K562 (cell line): ENCODE measurements at regions not wholly inside any gene's neighbourhood (a gene's known extent, or its start where the extent isn't known, plus 50 kb on each side); places are given as distances from the start of the nearest gene placed in this dataset.

Experiments
- CBFA2T2 ChIP-seq: fragments of 450-650 bp; conservative IDR thresholded peaks from 2 replicates; pipeline ENCODE4 v1.6.1; 2017; ENCODE audit warnings: mild to moderate bottlenecking
- FOXK1 ChIP-seq: sonication (generic); formaldehyde crosslinking; IDR thresholded peaks from 2 replicates; pipeline ENCODE4 v1.8.0; 2022; ENCODE audit warnings: missing genetic modification reagents, mild to moderate bottlenecking, borderline replicate concordance
- HIVEP1 ChIP-seq: fragments of 250-450 bp; sonication (Bioruptor Pico); IDR thresholded peaks from 2 replicates; pipeline ENCODE4 v1.4.0; 2020; ENCODE audit warnings: mild to moderate bottlenecking
- IFI16 ChIP-seq: fragments of 250-450 bp; sonication (Bioruptor Pico); IDR thresholded peaks from 2 replicates; pipeline ENCODE4 v2.1.2; 2022; ENCODE audit warnings: mild to moderate bottlenecking, inconsistent platforms
- LEF1 ChIP-seq: fragments of 450-650 bp; IDR thresholded peaks from 2 replicates; pipeline ENCODE4 v1.6.1; 2016; ENCODE audit warnings: mild to moderate bottlenecking
- MECOM ChIP-seq: fragments of 250-450 bp; sonication (Bioruptor Pico); IDR thresholded peaks from 2 replicates; pipeline ENCODE4 v1.8.0; 2022; ENCODE audit warnings: inconsistent platforms
- NFRKB ChIP-seq: fragments of 450-650 bp; IDR thresholded peaks from 2 replicates; pipeline ENCODE4 v1.6.1; 2016; ENCODE audit warnings: low read depth
- RB1 ChIP-seq: fragments of 450-650 bp; IDR thresholded peaks from 2 replicates; pipeline ENCODE4 v1.6.1; 2017; ENCODE audit warnings: low read depth, mild to moderate bottlenecking
- TAL1 ChIP-seq: fragments of 450-650 bp; IDR thresholded peaks from 2 replicates; pipeline ENCODE4 v1.6.1; 2016; ENCODE audit warnings: mild to moderate bottlenecking
- TF ChIP-seq, protein P1 (sequence below): fragments of 250-450 bp; sonication (Bioruptor Pico); IDR thresholded peaks from 2 replicates; pipeline ENCODE4 v1.5.0; 2021; ENCODE audit warnings: mild to moderate bottlenecking, borderline replicate concordance

DNA sequence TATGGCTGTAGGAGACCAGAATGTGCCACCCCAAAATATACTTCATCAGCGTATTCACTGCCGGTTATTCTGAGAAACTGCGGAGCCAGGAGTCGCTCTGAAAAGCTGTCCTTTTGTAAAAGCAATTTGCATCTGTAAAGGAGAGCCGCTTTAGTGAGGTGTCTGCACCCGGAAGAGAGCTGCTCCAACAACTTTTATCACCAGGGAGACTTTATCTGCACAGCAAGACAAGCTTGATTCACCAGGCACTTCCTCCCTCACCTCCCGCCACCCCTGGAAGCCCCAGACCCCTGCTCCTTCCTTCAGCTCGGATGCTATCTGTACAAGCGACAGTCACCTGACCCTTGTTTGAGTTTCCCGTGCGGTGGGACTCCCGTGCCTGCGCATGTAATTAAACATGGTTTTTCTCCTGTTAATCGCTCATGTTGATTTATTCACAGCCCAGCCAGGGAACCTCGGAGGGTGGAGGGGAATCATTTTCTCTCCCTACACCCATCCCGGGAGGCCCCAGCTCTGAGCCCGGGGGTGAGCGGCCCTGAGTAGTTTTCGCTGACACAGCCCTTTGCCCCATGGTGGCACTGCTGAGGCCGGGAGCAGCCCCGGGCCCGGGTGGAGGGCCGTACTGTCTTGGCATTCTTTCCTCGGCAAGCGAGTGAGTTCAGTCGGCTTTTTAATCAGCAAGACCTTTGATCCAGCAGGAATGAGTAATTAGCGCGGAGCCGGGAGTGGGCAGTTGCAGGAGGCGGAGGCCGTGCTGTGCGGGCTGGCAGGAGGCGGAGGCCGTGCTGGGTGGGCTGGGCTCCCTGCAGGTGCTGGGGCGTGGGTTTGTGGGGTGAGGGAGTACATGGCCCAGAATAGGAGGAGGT is 222.7 kb upstream of the CIBAR2 start (continued):
- TF ChIP-seq RB1 (no peak), FOXK1 (CRISPR knock-in tag) (no peak), HIVEP1 (CRISPR knock-in tag) (peak; percentile 35; the same call in 1 of the 2 replicates), LEF1 (peak; percentile 87), MECOM (CRISPR knock-in tag) (peak; percentile 31; the same call in 1 of the 2 replicates), CBFA2T2 (peak; percentile 55), NFRKB (no peak; the same call in 1 of the 2 replicates), IFI16 (no peak), TAL1 (peak; percentile 33; the same call in 1 of the 2 replicates)
- TF ChIP-seq, protein P1, sequence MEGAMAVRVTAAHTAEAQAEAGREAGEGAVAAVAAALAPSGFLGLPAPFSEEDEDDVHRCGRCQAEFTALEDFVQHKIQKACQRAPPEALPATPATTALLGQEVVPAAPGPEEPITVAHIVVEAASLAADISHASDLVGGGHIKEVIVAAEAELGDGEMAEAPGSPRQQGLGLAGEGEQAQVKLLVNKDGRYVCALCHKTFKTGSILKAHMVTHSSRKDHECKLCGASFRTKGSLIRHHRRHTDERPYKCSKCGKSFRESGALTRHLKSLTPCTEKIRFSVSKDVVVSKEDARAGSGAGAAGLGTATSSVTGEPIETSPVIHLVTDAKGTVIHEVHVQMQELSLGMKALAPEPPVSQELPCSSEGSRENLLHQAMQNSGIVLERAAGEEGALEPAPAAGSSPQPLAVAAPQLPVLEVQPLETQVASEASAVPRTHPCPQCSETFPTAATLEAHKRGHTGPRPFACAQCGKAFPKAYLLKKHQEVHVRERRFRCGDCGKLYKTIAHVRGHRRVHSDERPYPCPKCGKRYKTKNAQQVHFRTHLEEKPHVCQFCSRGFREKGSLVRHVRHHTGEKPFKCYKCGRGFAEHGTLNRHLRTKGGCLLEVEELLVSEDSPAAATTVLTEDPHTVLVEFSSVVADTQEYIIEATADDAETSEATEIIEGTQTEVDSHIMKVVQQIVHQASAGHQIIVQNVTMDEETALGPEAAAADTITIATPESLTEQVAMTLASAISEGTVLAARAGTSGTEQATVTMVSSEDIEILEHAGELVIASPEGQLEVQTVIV (CRISPR knock-in tag): no peak
- TF ChIP-seq, all 486 proteins: peak for 154
